GM21825 (cell line): ENCODE measurements at regions not wholly inside any gene's neighbourhood (a gene's known extent, or its start where the extent isn't known, plus 50 kb on each side); places are given as distances from the start of the nearest gene placed in this dataset.

Experiments
- ATAC-seq: cut with Tn5 transposase; IDR thresholded peaks from one replicate; pipeline ENCODE4 v1.9.1; 2021; ENCODE audit warnings: mild to moderate bottlenecking, moderate library complexity; ENCODE audit not compliant: unreplicated experiment

- ATAC-seq: no peak
These were observed 170.4 kb upstream of the LDB2 start for GRCh38 chr4:17068891-17069290.

DNA sequence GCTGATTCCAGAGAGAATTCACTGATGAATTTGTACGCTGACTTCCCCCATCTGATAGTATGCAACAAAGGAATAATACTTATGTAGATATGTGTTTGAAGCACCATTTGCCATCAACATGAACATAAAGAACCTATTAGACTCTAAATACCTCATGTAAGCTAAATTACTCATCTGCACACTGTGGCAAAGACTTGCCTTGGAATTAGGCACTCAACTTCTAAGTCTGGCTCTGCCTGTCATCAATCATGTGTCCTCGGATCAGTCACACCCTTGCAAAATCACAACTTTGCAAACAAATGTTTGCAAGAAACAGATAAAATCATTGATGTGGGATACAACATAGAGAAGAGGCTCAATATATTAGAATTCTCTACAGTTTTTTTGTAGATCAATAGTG is 169.9 kb upstream of the LDB2 start:
- no peak for ATAC-seq

GRCh38 chr4:17066972-17067371 is 168.5 kb upstream of the LDB2 start:
- no peak for ATAC-seq

GRCh38 chr4:17066236-17066635 is 167.8 kb upstream of the LDB2 start:
- no peak for ATAC-seq

DNA sequence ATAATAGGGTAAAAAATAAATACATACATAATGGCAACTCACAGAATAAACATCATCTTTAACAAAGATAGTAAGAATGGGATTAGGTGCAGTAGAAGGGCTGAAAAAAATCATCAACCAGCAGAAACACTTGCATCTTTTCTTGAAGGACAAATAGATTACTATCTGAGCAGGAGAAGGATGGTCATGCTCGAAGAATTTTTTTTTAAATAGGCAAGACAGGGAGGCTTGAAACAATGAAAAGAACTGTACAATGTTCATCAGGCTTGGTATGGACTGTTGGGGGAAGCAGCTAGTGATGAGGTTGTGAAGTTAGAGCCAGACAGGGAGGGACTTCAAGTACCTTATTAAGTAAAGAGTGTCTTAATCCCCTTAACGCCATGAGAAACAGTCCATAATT is 167.4 kb upstream of the LDB2 start:
- ATAC-seq: no peak

GRCh38 chr4:17064959-17065358 is 166.5 kb upstream of the LDB2 start:
- no peak for ATAC-seq

- no peak for ATAC-seq
These were observed 165.4 kb upstream of the LDB2 start for GRCh38 chr4:17063888-17064287.

GRCh38 chr4:17060230-17060629 is 161.8 kb upstream of the LDB2 start:
- no peak for ATAC-seq

GRCh38 chr4:17058916-17059741 is 160.7 kb upstream of the LDB2 start:
- no peak for ATAC-seq

GRCh38 chr4:17058536-17058915 is 160.1 kb upstream of the LDB2 start:
- no peak for ATAC-seq

- no peak for ATAC-seq
These were observed 158.6 kb upstream of the LDB2 start for GRCh38 chr4:17057035-17057434.

DNA sequence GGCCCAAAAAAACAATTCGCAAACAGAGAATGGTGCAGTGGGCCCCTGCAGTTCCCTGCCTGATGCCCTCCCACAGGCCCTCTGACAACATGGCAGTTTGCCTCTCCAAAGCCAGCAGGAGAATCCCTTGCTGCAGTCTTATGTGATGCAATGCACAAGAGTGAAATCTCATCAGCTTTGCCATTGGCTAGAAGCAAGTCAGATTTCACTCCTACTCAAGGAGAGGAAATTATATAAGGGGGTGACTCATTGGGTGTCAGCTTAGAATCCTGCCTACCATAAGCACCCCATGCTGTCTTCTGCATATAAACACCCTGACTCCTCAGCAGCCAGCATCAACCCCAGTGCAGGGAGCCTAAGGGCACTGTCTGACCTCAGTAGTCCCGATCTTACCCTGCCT is 157.3 kb upstream of the LDB2 start:
- ATAC-seq: no peak

DNA sequence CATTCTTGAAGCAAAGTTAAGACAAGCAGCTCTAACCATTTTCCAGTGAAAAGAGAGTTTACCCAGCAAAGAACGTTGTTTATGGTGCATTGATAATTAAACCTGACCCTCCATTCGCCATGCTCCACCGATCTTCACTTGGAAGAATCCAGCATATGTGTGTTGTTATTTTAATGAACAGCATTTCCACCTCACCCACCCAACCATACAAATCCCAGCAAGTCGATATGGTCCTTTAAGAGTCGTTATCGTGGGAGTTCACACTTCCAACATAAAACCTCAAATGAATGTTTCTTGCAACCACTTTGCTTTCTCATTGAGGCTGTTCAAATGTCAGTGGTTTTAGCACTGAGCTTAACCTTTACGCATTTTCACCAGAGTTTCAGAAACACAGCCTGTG is 147.4 kb upstream of the LDB2 start:
- ATAC-seq: no peak

DNA sequence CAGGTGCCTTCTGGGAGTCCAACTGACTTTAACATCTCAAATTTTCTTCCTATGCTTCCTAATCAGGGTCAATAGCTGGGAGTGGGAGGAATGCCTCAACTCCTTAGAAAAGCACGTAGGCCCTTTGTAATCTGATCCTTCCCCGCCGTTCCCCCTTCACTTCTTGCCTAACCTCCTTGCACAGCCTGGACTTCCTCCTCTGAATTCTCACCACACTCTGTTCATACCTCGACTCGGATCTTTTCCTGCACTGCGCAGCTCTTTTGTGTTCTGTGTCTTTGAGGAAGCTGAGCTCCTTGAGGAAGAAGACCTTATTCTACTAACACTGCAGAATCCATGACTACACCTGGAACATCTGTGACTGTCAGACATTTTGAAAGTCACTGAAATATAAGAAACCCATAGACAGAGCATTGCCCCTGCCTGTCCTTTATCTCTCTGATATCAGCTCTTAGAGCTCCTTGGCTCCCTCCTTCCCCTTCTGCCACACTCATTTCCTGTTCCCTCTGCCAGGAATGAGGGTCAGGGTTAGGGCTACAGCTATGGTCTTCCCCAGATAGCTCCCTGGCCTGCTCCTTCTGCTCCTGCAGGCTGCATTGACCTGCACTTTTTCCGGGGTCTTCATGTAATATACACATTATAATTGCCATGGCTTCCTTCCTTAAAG is 140.2 kb upstream of the LDB2 start:
- no peak for ATAC-seq

GRCh38 chr4:17033768-17034181 is 135.3 kb upstream of the LDB2 start:
- no peak for ATAC-seq

- no peak for ATAC-seq
These were observed 134.8 kb upstream of the LDB2 start for GRCh38 chr4:17033025-17033767.

DNA sequence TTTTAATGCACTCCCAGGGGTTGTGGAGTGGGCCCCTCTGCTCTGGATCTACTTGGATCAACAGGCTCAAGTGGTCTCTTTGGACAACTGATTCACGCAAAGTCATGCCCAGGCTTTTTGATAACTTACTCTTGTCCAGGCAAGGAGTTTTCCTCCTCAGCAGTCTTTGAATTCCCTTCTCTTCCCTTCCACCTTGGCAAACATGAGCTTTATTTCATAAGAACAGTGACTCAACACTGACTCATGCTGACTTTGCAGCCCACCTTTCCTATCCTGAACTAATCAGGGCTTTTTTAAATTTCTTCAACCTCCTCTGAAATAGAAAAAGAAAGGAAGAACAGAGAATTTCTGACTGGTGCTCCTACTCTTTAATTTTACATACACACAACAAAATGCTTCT is 132.1 kb upstream of the LDB2 start:
- ATAC-seq: no peak

GRCh38 chr4:17029964-17030363 is 131.5 kb upstream of the LDB2 start:
- no peak for ATAC-seq

DNA sequence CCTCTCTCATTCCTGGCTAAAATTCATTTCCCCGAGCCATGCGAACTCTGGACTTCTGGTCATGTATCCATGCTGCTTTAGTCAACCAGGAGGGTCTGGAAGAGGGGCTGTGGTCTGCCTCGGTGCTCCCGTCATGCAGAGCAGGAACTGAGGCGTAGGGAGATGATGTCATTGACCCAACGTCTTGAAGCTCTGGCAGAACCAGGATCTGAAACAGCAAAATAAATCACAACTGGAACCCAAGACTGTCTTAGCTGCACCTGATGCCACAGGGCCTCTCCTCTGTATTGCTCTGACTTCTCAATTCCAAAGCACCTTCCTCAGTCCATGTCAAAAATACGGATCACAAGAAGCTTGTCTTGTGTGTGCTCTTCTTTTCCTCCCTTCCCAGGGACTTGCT is 131.0 kb upstream of the LDB2 start:
- no peak for ATAC-seq

GRCh38 chr4:17027495-17027894 is 129.1 kb upstream of the LDB2 start:
- ATAC-seq: no peak

DNA sequence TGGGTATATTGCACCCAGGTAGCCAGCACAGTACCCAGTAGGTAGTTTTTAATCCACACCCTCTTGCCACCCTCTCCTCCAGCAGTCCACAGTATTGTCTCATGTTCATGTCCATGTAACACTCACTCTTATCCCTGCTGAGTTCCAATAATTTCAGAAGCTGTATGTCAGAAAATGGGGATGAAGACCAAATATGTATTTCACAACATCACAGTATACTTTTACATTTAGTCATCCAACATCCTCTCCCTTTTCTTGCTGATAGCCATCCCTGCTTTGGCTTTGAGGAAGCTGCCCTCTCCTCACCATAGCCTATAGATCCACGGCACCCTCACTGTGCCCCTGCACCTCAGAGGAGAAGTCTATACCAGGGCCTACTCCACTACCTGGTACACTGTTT is 126.0 kb upstream of the LDB2 start:
- no peak for ATAC-seq

DNA sequence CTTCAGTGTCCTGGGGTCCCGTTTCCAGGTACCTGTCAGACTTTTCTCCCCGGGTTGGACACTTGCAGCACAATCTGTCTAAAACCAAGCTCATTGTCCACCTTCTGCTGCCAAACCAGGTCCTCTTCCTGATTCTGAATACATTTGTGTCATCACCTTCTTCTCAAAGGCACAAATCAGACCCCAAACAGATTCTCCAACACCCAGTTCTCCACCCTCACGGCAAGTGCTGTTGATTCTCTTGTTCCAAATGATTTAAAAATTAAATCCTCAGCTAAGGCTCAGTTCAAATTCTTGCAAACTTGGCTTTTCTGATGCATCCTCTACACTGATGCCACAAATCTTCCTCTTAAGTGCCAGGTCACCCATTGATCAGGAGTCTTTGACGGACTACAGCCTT is 122.5 kb upstream of the LDB2 start:
- no peak for ATAC-seq
